WTC11 (cell line): ENCODE measurements at regions not wholly inside any gene's neighbourhood (a gene's known extent, or its start where the extent isn't known, plus 50 kb on each side); places are given as distances from the start of the nearest gene placed in this dataset.

Source experiments
- CTCF ChIP-seq: fragments of 200-600 bp; IDR thresholded peaks from 2 replicates; pipeline ENCODE4 v1.8.0; 2022; ENCODE audit warnings: antibody characterized with exemption
- NR1H2 ChIP-seq: sonication (generic); formaldehyde crosslinking; IDR thresholded peaks from 2 replicates; pipeline ENCODE4 v1.9.0; 2021; ENCODE audit warnings: mild to moderate bottlenecking, moderate library complexity, missing genetic modification reagents
- ZNF396 ChIP-seq: fragments of 250-450 bp; sonication (Bioruptor Pico); IDR thresholded peaks from 2 replicates; pipeline ENCODE4 v1.8.0; 2021; ENCODE audit warnings: mild to moderate bottlenecking, moderate library complexity, borderline replicate concordance
- TF ChIP-seq, protein P1 (sequence below): sonication (generic); formaldehyde crosslinking; IDR thresholded peaks from 2 replicates; pipeline ENCODE4 v1.8.1; 2023; ENCODE audit warnings: mild to moderate bottlenecking, missing genetic modification reagents
- TF ChIP-seq, protein P2 (sequence below): sonication (generic); formaldehyde crosslinking; IDR thresholded peaks from 2 replicates; pipeline ENCODE4 v1.8.0; 2022; ENCODE audit warnings: mild to moderate bottlenecking, missing genetic modification reagents

- TF ChIP-seq CTCF, result no peak
- TF ChIP-seq, protein P1, sequence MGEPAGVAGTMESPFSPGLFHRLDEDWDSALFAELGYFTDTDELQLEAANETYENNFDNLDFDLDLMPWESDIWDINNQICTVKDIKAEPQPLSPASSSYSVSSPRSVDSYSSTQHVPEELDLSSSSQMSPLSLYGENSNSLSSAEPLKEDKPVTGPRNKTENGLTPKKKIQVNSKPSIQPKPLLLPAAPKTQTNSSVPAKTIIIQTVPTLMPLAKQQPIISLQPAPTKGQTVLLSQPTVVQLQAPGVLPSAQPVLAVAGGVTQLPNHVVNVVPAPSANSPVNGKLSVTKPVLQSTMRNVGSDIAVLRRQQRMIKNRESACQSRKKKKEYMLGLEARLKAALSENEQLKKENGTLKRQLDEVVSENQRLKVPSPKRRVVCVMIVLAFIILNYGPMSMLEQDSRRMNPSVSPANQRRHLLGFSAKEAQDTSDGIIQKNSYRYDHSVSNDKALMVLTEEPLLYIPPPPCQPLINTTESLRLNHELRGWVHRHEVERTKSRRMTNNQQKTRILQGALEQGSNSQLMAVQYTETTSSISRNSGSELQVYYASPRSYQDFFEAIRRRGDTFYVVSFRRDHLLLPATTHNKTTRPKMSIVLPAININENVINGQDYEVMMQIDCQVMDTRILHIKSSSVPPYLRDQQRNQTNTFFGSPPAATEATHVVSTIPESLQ, result no peak
- TF ChIP-seq NR1H2 (CRISPR knock-in tag), result no peak
- TF ChIP-seq, protein P2, sequence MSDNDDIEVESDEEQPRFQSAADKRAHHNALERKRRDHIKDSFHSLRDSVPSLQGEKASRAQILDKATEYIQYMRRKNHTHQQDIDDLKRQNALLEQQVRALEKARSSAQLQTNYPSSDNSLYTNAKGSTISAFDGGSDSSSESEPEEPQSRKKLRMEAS, result no peak
- TF ChIP-seq ZNF396 (CRISPR knock-in tag), result no peak
Observed at GRCh38 chr2:137747509-137747908, 216.8 kb upstream of the HNMT start.
